MCF 10A (cell line): ENCODE measurements at regions not wholly inside any gene's neighbourhood (a gene's known extent, or its start where the extent isn't known, plus 50 kb on each side); places are given as distances from the start of the nearest gene placed in this dataset.

Experiments
- BruUV-seq: library from RNA; stranded (reverse); fragments of 400-500 nt; replicated peaks from 2 replicates; lab custom pipeline; 2021; lab: Mats Ljungman, UMichigan
- CTCF ChIA-PET: fragments of 300-600 bp; sonication (Branson Sonifier 250); formaldehyde crosslinking; extraction: SDS; loops from one replicate; lab custom pipeline; 2021; ENCODE audit warnings: antibody characterized with exemption, inconsistent platforms; lab: Yijun Ruan, JAX
- POLR2A ChIA-PET: fragments of 300-600, 350-650 bp; sonication (Branson Sonifier 250); formaldehyde crosslinking; extraction: SDS; loops from one replicate; lab custom pipeline; 2020; ENCODE audit warnings: antibody characterized with exemption, inconsistent platforms; lab: Yijun Ruan, JAX
- DNase-seq: peaks from one replicate; pipeline ENCODE4 v3.0.0-alpha.2; 2018; ENCODE audit not compliant: unreplicated experiment
- H3K27ac Mint-ChIP-seq: one replicate; pipeline ENCODE4 v1.8.0; 2022; ENCODE audit warnings: mild to moderate bottlenecking, low read depth, mixed read lengths; ENCODE audit not compliant: unreplicated experiment
- H3K27me3 Mint-ChIP-seq: one replicate; pipeline ENCODE4 v1.8.0; 2022; ENCODE audit warnings: mixed read lengths; ENCODE audit not compliant: insufficient read depth, unreplicated experiment
- H3K36me3 Mint-ChIP-seq: one replicate; pipeline ENCODE4 v1.8.0; 2022; ENCODE audit warnings: mild to moderate bottlenecking, moderate library complexity, mixed read lengths; ENCODE audit not compliant: insufficient read depth, unreplicated experiment
- H3K4me1 Mint-ChIP-seq: one replicate; pipeline ENCODE4 v1.8.0; 2022; ENCODE audit warnings: mixed read lengths; ENCODE audit not compliant: insufficient read depth, unreplicated experiment
- H3K4me3 Mint-ChIP-seq: one replicate; pipeline ENCODE4 v1.8.0; 2022; ENCODE audit warnings: mild to moderate bottlenecking, moderate library complexity, mixed read lengths; ENCODE audit not compliant: unreplicated experiment
- H3K9me3 Mint-ChIP-seq: one replicate; pipeline ENCODE4 v1.8.0; 2022; ENCODE audit warnings: mixed read lengths; ENCODE audit not compliant: unreplicated experiment
- intact Hi-C: fragments of 100-400 bp; cut with micrococcal nuclease; formaldehyde crosslinking; loops from 2 replicates; pipeline ENCODE4 v1.14.1; 2022
- TF ChIP-seq, protein P1 (sequence below): fragments of 200-600 bp; IDR thresholded peaks from one replicate; pipeline ENCODE4 v1.8.0; 2022; ENCODE audit warnings: antibody characterized with exemption, mild to moderate bottlenecking; ENCODE audit not compliant: unreplicated experiment

DNA sequence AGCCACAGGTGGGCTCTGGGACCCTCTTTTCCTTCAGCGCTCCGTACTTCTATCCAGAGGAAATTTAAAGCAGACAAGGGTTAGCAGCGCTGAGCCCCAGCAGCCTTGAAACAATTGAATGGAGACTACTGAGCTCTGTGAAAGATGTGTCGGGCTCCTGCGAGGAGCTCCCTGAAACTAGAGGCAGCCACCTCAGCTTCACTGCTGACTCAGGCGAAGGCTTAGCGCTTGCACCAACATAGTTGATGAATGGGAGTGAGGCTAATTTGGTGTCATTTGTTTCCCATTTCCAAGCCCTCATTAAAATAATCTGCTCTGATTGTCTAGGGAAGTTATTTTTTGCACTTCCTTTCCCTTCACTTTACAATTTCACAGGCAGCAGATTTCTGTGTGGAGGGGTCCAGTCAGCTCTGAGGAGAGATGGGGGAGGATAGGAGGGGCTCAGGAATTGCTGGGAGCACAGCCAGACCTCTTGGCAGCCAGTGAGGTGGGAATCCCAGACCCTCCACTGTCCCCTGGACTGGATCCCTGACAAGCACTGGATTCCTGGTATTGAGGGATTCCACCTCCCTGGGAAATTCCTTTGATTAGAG, 398.9 kb upstream of the PLXNA2 start:
- TF ChIP-seq, protein P1, sequence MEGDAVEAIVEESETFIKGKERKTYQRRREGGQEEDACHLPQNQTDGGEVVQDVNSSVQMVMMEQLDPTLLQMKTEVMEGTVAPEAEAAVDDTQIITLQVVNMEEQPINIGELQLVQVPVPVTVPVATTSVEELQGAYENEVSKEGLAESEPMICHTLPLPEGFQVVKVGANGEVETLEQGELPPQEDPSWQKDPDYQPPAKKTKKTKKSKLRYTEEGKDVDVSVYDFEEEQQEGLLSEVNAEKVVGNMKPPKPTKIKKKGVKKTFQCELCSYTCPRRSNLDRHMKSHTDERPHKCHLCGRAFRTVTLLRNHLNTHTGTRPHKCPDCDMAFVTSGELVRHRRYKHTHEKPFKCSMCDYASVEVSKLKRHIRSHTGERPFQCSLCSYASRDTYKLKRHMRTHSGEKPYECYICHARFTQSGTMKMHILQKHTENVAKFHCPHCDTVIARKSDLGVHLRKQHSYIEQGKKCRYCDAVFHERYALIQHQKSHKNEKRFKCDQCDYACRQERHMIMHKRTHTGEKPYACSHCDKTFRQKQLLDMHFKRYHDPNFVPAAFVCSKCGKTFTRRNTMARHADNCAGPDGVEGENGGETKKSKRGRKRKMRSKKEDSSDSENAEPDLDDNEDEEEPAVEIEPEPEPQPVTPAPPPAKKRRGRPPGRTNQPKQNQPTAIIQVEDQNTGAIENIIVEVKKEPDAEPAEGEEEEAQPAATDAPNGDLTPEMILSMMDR = no peak
- Mint-ChIP-seq H3K27ac (no peak overlapping the region), H3K27me3 (peaks cover 34% of the 10 kb centered on the region), H3K9me3 (no peaks in the 10 kb centered on the region), H3K4me1 (peaks cover 6% of the 10 kb centered on the region), H3K36me3 (no peaks in the 10 kb centered on the region), H3K4me3 (no peak overlapping the region)
- ChIA-PET CTCF (interaction anchor here (0.7 to 6.9 kb wide), 5 partner anchors 9 to 606 kb away, joined by 3 to 50 read pairs (median 3); no protein-coding TSS in a partner anchor), POLR2A (interaction anchor here (0.7 kb wide), 1 partner anchor 846 kb away, joined by 3 read pairs; no protein-coding TSS in a partner anchor)
- DNase-seq = no peak
- intact Hi-C loops = no loop called here
- no TSS peak for BruUV-seq

DNA sequence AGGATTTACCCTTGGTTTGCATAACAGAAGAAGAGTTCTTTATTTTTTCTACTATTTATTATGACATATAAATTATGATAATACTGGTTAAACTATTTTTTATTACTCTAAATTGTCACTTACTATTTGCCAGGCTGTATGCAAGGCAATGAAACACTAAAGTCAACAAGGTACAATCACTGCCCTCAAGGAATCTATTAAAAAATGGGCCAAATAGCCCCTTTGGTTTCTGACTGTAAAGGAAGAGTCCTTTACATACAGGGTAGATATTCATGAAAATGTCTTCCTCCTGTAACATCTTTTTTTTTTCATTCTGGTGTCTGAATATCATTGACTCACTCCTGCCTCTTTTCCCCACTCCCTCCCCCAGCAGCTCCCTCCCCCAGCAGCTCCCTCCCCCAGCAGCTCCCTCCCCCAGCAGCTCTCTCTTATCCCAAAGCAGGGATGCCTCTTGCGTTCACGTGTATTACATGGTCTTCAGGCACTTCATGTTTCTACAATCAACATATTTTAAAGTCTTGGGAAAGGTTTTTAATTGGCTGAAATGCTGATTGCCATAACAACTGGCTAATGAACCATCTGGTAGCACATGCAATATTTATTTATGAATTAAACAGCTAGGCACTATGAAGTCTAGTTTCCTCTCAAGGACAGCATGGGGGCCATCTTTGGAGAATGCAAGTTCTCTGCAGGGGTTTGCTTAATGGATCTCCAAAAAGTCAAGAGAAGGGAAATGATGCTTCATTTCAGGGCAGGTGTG, 400.4 kb upstream of the PLXNA2 start:
- H3K9me3 Mint-ChIP-seq = no peaks in the 10 kb centered on the region
- no peak for DNase-seq
- no peak overlapping the region for H3K27ac Mint-ChIP-seq
- CTCF ChIA-PET = interaction anchor here (0.6 to 1.5 kb wide), 6 partner anchors 10 to 1516 kb away, joined by 3 to 6 read pairs (median 5); no protein-coding TSS in a partner anchor
- POLR2A ChIA-PET = interaction anchor here (0.7 to 0.9 kb wide), 2 partner anchors 13 to 241 kb away, joined by 3 read pairs; no protein-coding TSS in a partner anchor
- intact Hi-C loops = no loop called here
- no peaks in the 10 kb centered on the region for H3K36me3 Mint-ChIP-seq
- BruUV-seq = no TSS peak
- TF ChIP-seq, protein P1 = no peak
- H3K4me1 Mint-ChIP-seq = peaks cover 6% of the 10 kb centered on the region
- H3K27me3 Mint-ChIP-seq = peaks cover 37% of the 10 kb centered on the region
- H3K4me3 Mint-ChIP-seq = no peak overlapping the region

DNA sequence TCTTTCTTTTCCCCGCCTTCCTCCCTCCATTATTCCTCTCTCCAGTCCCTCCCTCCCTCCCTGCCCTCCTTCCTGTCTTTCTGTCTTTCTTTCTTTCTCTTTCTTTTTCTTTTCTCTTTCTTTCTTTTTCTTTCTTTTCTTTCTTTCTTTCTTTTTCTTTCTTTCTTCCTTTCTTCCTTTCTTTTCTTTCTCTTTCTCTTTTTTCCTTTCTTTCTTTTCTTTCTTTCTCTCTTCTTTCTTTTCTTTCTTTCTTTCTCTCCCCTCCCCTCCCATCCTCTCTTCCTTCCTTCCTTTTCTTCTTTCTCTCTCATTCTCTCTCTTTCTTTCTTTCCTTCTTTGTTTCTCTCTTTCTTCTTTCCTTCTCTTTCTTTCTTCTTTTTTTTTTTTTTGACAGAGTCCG, 402.2 kb upstream of the PLXNA2 start:
- POLR2A ChIA-PET = interaction anchor here (0.6 kb wide), 1 partner anchor 12 kb away, joined by 3 read pairs; no protein-coding TSS in a partner anchor
- no peak overlapping the region for H3K4me3 Mint-ChIP-seq
- TF ChIP-seq, protein P1 = no peak
- H3K27me3 Mint-ChIP-seq = peaks cover 38% of the 10 kb centered on the region
- CTCF ChIA-PET = interaction anchor here (1.2 kb wide), 1 partner anchor 343 kb away, joined by 3 read pairs; no protein-coding TSS in a partner anchor
- H3K27ac Mint-ChIP-seq = no peak overlapping the region
- intact Hi-C loops = no loop called here
- H3K9me3 Mint-ChIP-seq = no peaks in the 10 kb centered on the region
- DNase-seq = no peak
- H3K4me1 Mint-ChIP-seq = peaks cover 11% of the 10 kb centered on the region
- H3K36me3 Mint-ChIP-seq = no peaks in the 10 kb centered on the region
- no TSS peak for BruUV-seq

DNA sequence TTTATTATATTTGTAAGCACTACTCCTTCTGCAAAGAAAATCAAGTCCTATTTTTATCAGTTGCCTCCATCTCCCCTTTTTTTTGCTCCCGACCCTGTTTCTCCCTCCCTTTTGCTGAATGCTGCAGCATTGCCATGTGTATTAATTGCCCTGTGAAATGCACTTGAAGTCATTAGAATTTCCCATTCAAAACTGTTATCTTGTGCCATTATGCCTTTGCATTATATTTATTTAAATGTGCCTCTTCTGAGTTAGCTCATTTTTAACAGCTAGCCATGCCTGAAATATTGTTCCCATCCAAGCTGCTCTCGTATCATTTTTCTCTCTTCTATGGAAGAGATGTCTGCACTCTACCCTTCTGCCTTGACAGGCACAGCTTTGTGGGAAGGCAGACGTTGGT, 404.0 kb upstream of the PLXNA2 start:
- Mint-ChIP-seq H3K27me3 (peaks cover 38% of the 10 kb centered on the region), H3K27ac (no peak overlapping the region), H3K4me3 (no peak overlapping the region), H3K9me3 (no peaks in the 10 kb centered on the region), H3K36me3 (no peaks in the 10 kb centered on the region), H3K4me1 (peaks cover 18% of the 10 kb centered on the region)
- DNase-seq = no peak
- POLR2A ChIA-PET = interaction anchor here (0.6 kb wide), 1 partner anchor 593 kb away, joined by 3 read pairs; no protein-coding TSS in a partner anchor
- CTCF ChIA-PET = interaction anchor here (0.5 to 5.9 kb wide), 11 partner anchors 19 to 842 kb away, joined by 3 to 215 read pairs (median 5); no protein-coding TSS in a partner anchor
- intact Hi-C loops = no loop called here
- TF ChIP-seq, protein P1 = no peak
- no TSS peak for BruUV-seq
